Breast epithelium (tissue), 4 donors: ENCODE measurements at regions not wholly inside any gene's neighbourhood (a gene's known extent, or its start where the extent isn't known, plus 50 kb on each side); places are given as distances from the start of the nearest gene placed in this dataset.

ENCODE experiments used
- DNase-seq, 2 donors: peaks; one replicate each; pipeline ENCODE4 v3.0.0-alpha.2; 2019; ENCODE audit warnings: low spot score in 2 of 2
- H3K27ac ChIP-seq, 2 donors: fragments of 200-600 bp; sonication (generic) in 1 of 2; one replicate each; pipeline ENCODE4 v1.5.1; 2016 to 2019; ENCODE audit warnings: mild to moderate bottlenecking in 1 of 2
- H3K27me3 ChIP-seq, 2 donors: fragments of 200-600 bp; sonication (generic) in 1 of 2; one replicate each; pipeline versions ENCODE4 v1.5.1 to v1.6.0; 2017 to 2019; ENCODE audit warnings: control low read depth in 1 of 2, mild to moderate bottlenecking in 1 of 2
- H3K36me3 ChIP-seq: fragments of 200-600 bp; one replicate; pipeline ENCODE4 v1.5.1; 2019
- H3K4me1 ChIP-seq, 2 donors: fragments of 200-600 bp; sonication (generic); one replicate each; pipeline ENCODE4 v1.5.1; 2016 to 2019; ENCODE audit warnings: control low read depth in 1 of 2
- H3K4me3 ChIP-seq, 3 donors: fragments of 200-600 bp; sonication (generic); 1 replicate in 2 of 3; 2 replicates in 1 of 3; pipeline ENCODE4 v1.5.1; 2016 to 2019; ENCODE audit warnings: mild to moderate bottlenecking in 3 of 3, moderate library complexity in 2 of 3
- H3K9me3 ChIP-seq, 2 donors: fragments of 200-600 bp; sonication (generic) in 1 of 2; one replicate each; pipeline ENCODE4 v1.5.1; 2016 to 2019; ENCODE audit warnings: control low read depth in 1 of 2
- CTCF ChIP-seq, 3 donors: fragments of 450-650 bp; IDR thresholded peaks; one replicate each; pipeline ENCODE4 v1.5.1; 2016 to 2017; ENCODE audit warnings: antibody characterized with exemption in 3 of 3, mild to moderate bottlenecking in 3 of 3, moderate library complexity in 3 of 3
- POLR2A ChIP-seq: fragments of 450-650 bp; IDR thresholded peaks from one replicate; pipeline ENCODE4 v1.6.1; 2016; ENCODE audit warnings: antibody characterized with exemption, mild to moderate bottlenecking, moderate library complexity
- POLR2AphosphoS5 ChIP-seq, 3 donors: sonication (generic); formaldehyde crosslinking; IDR thresholded peaks; one replicate each; pipeline ENCODE4 v1.6.1; 2017; ENCODE audit warnings: antibody characterized with exemption in 3 of 3
- intact Hi-C: fragments of 100-400 bp; cut with DNase I; formaldehyde crosslinking; loops from one replicate; pipeline ENCODE4 v1.15.1; 2023; ENCODE audit warnings: low total_unique reads

GRCh38 chr16:7976563-7976962 lies 613.7 kb downstream of the TMEM114 start:
- intact Hi-C loops = no loop called here
- TF ChIP-seq CTCF (IDR thresholded peaks at IDR 0.05) (no peak), POLR2A (no peak), POLR2AphosphoS5 (IDR thresholded peaks at IDR 0.05) (no peak)
- DNase-seq = no peak
- Histone ChIP-seq H3K27ac (no peak overlapping the region), H3K4me1 (no peaks in the 10 kb centered on the region), H3K27me3 (no peaks in the 10 kb centered on the region), H3K4me3 (no peak overlapping the region), H3K9me3 (no peaks in the 10 kb centered on the region), H3K36me3 (no peaks in the 10 kb centered on the region)

- no peaks in the 10 kb centered on the region for H3K27me3 ChIP-seq
- H3K36me3 ChIP-seq = no peaks in the 10 kb centered on the region
- TF ChIP-seq POLR2AphosphoS5 (IDR thresholded peaks at IDR 0.05) (no peak), POLR2A (no peak), CTCF (IDR thresholded peaks at IDR 0.05) (no peak)
- H3K4me1 ChIP-seq = no peaks in the 10 kb centered on the region
- H3K9me3 ChIP-seq = no peaks in the 10 kb centered on the region
- no peak for DNase-seq
- intact Hi-C loops = no loop called here
- no peak overlapping the region for H3K4me3 ChIP-seq
- no peak overlapping the region for H3K27ac ChIP-seq
These were observed 614.2 kb downstream of the TMEM114 start for GRCh38 chr16:7976125-7976524.

- Histone ChIP-seq H3K27me3 (no peaks in the 10 kb centered on the region), H3K36me3 (no peaks in the 10 kb centered on the region), H3K9me3 (no peaks in the 10 kb centered on the region), H3K4me1 (no peaks in the 10 kb centered on the region), H3K4me3 (no peak overlapping the region), H3K27ac (no peak overlapping the region)
- intact Hi-C loops = no loop called here
- no peak for TF ChIP-seq POLR2A
- no peak for DNase-seq
These were observed 622.3 kb downstream of the TMEM114 start for GRCh38 chr16:7967996-7968509.

- Histone ChIP-seq H3K4me3 (no peak overlapping the region), H3K9me3 (no peaks in the 10 kb centered on the region), H3K36me3 (no peaks in the 10 kb centered on the region), H3K4me1 (no peaks in the 10 kb centered on the region), H3K27ac (no peak overlapping the region), H3K27me3 (no peaks in the 10 kb centered on the region)
- TF ChIP-seq CTCF (IDR thresholded peaks at IDR 0.05) = no peak
- no peak for TF ChIP-seq POLR2A
- TF ChIP-seq POLR2AphosphoS5 (IDR thresholded peaks at IDR 0.05) = no peak
- DNase-seq = no peak
- intact Hi-C loops = no loop called here
These were observed 625.6 kb downstream of the TMEM114 start for GRCh38 chr16:7964744-7965143.

- Histone ChIP-seq H3K27ac (no peak overlapping the region), H3K4me3 (no peak overlapping the region), H3K9me3 (no peaks in the 10 kb centered on the region), H3K36me3 (no peaks in the 10 kb centered on the region), H3K4me1 (no peaks in the 10 kb centered on the region), H3K27me3 (no peaks in the 10 kb centered on the region)
- DNase-seq = no peak
- TF ChIP-seq CTCF (IDR thresholded peaks at IDR 0.05) = no peak
- TF ChIP-seq POLR2AphosphoS5 (IDR thresholded peaks at IDR 0.05) = no peak
- TF ChIP-seq POLR2A = no peak
- intact Hi-C loops = no loop called here
These were observed 626.1 kb downstream of the TMEM114 start for GRCh38 chr16:7964167-7964566.
